ENCODE measurements at regions not wholly inside any gene's neighbourhood (a gene's known extent, or its start where the extent isn't known, plus 50 kb on each side); places are given as distances from the start of the nearest gene placed in this dataset.

DNA sequence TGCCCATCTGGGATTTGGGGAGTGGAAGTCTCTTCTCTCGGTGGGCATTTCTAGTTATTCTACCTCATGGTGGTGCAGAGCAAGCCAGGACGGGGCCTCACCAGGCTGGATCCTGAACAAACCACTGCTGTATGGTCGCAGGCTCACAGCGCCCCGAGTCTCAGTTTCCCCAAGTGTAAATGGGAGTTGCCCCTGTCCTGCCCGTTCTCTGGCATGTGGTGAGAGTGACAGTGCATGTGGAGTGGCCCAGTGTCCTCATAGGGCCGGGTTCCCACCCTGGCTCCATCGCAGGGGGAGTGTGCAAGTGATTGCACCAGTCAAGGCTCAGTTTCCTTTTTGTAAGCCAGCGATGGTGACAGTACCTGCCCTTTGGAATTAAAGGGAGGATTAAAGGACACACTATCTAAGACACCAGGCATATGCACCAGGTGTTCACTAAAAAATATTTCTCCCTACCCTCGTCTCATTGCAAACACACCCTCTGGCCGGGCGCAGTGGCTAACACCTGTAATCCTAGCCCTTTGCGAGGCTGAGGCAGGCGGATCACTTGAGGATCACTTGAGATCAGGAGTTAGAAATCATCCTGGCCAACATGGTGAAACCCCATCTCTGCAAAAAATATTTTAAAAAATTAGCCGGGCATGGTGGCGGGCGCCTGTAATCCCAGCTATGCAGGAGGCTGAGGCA is 173.3 kb upstream of the MYCN start:
- DNase-seq (ENCODE audit: low spot score) = no peak
- ATAC-seq (ENCODE audit: low FRiP score) = no peak
- TF ChIP-seq, protein P1, sequence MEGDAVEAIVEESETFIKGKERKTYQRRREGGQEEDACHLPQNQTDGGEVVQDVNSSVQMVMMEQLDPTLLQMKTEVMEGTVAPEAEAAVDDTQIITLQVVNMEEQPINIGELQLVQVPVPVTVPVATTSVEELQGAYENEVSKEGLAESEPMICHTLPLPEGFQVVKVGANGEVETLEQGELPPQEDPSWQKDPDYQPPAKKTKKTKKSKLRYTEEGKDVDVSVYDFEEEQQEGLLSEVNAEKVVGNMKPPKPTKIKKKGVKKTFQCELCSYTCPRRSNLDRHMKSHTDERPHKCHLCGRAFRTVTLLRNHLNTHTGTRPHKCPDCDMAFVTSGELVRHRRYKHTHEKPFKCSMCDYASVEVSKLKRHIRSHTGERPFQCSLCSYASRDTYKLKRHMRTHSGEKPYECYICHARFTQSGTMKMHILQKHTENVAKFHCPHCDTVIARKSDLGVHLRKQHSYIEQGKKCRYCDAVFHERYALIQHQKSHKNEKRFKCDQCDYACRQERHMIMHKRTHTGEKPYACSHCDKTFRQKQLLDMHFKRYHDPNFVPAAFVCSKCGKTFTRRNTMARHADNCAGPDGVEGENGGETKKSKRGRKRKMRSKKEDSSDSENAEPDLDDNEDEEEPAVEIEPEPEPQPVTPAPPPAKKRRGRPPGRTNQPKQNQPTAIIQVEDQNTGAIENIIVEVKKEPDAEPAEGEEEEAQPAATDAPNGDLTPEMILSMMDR (IDR thresholded peaks at IDR 0.05) = no peak

DNA sequence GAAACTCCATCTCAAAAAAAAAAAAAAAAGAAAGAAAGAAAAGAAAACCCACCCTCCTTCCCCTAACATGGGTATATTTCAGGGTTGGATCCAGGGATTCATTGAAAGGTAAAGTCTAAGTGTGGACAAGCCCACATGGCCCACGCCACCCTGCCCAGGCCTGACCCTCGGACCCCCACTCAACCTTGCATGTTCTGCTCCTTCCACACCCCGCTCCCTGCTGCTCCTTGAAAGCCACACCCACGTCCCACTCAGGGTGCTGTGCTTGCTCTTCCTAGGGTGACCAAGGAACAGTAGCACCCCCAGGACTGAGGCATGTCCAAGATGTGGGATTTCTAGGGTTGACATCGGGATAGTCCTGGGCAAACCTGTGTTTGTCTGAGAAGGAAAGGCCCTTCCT is 172.7 kb upstream of the MYCN start:
- TF ChIP-seq, protein P1 (IDR thresholded peaks at IDR 0.05) = no peak
- DNase-seq (ENCODE audit: low spot score) (no peak), ATAC-seq (ENCODE audit: low FRiP score) (no peak)

DNA sequence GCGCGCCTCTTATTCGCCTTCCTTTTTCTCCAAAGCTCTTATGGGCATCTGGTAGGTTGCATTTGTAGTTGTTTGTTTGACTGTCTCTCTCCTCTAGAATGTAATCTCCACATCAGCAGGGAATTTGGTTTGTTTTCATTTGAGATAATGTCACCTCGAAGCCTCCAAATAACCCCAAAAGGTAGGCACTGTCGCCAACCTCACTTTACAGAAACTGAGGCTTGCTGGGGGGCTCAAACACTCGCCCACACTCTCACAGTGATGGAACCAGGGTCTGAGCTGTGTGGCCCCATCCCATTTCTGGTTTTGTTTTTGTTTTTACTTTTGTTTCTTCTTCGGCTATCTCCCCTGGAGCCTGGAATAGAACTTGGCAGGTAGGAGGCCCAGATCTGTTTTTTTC is 172.2 kb upstream of the MYCN start:
- DNase-seq (ENCODE audit: low spot score) = no peak
- ATAC-seq (ENCODE audit: low FRiP score) = no peak
- TF ChIP-seq, protein P1 (IDR thresholded peaks at IDR 0.05) = no peak

DNA sequence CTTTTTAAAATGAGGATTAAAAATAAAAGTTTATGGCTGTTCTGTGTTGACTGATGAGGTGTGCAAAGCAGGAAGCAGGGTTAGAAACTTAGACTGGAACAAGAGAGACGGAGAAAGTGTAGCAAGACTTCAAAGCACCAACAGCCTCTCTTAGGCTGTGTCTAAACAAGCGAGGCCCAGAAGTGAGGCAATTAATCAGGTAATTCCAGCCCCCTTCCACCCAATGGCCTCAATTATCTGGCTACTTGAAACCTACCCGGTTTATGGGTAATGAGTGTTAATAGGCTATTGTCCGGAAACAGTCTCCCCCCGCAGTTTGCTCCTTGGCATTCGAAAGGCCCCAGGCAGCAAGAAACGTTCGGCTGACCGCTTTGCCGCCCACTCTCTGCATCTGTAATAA is 171.7 kb upstream of the MYCN start:
- ATAC-seq (ENCODE audit: low FRiP score) = no peak
- DNase-seq (ENCODE audit: low spot score) = no peak
- TF ChIP-seq, protein P1 (IDR thresholded peaks at IDR 0.05) = no peak

DNA sequence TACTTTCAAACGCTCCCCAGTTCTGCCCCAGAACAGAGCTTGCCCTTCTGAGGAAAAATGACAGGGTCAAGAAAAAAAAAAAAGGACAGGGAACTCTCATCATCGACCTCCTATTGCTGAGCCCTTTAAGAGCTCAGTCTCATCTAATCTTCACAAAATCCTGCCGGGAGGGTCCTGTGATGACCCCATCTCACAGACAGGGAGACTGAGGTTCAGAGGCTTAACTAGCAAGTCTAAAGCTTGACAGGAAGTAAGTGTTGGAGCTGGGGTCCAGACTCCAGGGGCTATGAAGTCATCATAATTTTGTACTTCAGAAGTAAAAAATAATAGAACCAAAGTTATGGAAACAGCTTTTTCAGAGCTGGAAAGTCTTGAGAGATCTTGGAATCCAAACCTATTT is 171.1 kb upstream of the MYCN start:
- TF ChIP-seq, protein P1 (IDR thresholded peaks at IDR 0.05) = no peak
- no peak for DNase-seq (ENCODE audit: low spot score)
- ATAC-seq (ENCODE audit: low FRiP score) = no peak

DNA sequence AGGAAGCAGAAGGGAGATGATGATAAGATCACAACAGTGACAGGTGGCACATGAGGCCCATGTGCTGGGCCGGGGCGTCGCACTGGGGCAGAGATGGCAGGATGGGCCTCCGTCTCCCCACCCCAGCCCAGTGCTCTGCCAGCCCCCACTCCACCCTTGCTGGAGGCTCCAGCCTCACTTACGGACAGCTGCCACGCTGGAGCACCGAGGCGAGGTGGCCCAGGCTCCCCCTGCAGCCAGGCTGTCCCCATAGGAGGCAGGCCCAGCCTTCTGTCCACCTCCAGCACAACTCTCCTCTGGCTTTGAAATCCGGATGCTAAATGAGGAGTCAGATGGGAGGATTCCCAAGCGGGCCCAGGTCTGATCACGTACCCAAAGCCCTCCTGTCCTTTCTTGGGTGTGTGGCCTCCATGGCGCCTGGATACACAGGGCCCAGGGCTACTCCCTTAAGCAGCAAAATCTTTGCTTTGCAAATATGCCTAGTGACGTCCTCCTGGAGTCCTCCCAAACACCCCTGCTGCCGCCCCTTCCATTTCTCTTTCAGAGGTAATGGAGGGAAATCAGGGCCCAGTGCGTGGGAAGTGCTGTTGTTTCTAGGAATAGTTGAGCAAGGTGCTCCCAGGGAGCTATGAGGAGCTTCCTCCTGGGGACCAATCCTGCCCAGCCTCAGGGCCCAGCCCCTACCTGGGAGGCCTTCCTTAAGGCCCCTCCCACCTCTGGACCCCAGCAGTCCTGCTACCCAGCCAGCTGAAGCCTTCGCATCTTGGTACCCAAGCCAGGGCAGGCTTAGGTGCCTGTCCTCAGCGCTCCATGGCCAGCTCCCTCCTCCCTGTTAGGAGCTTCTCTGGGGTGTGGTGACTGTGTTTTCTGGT is 170.4 kb upstream of the MYCN start:
- TF ChIP-seq, protein P1 (IDR thresholded peaks at IDR 0.05) = no peak
- no peak for DNase-seq (ENCODE audit: low spot score)
- ATAC-seq (ENCODE audit: low FRiP score) = no peak
